Superior temporal gyrus (tissue), 1 donor: ENCODE measurements at regions not wholly inside any gene's neighbourhood (a gene's known extent, or its start where the extent isn't known, plus 50 kb on each side); places are given as distances from the start of the nearest gene placed in this dataset.
"Not testable (repeated sequence)": the region's sequence is repeated elsewhere in the genome, so short reads cannot be mapped to it uniquely, and the experiment has no call there.

Experiments used
- DNase-seq: peaks from one replicate; pipeline ENCODE4 v3.0.0-alpha.2; 2016; ENCODE audit errors: extremely low spot score

DNA sequence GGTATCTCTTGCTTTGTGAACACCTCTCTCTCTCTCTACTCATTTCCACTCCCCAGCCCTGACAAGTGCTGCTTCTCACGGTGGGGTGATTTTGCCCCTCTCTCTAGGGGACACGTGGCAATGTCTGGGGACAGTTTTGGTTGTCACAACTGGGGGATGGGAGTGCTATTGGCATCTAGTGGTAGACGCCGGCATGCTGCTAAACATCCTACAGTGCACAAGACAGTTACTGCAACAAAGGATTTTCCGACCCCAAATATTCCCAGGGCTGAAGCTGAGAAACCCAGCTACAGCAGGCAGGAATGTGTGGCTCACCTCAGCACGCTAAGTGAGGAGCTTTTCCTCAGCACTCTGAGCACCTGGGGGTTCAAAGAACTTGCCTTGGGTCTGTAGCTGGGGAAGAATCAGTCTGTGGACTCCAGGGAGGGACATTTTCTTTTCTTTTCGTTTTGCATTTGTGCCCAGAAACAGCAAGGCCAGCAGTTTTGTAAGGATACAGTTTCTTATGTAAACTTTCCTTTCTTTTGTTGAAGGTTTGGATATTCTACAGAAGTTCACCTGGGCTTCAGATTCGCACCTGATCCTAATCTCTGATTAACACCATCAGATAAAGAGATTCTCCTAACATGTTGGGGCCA, 246.9 kb upstream of the ZFP64 start:
- no peak for DNase-seq

DNA sequence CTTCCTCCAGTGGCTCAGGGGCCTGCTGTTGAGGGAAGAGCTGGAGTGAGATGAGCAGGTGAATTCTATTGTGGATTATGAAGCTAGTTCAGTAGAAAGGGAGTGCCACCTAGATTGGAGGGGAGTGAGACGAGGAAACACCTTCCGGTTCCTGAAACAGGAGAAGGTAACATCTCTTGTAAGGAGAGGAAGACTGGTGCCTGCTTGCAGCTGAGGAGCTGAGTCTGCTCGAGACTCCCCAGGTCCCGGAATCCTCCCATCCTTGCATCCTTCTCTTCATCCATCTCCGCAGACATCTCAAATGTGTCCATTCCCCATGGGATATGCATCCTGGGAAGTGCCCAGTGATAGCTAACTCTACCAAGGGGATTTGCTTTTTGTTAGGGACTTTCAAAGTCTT, 242.9 kb upstream of the ZFP64 start:
- no peak for DNase-seq

DNA sequence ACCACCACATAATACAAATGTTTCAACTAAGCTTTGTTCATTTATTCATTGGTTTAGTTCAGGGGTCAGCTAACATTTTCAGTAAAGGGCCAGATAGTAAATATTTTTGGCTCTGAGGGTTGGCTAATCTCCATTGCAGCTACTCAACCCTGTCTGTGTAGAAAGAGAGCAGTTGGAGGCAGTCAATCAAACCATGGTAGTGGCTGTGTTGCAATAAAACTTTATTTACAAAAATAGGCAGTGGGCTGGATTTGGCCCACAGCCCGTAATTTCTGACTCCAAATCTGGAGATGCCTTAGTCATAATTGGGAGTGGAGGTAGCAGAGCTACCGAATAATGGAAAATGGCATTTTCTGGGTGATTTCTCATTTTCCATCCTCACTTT, 242.5 kb upstream of the ZFP64 start:
- no peak for DNase-seq

DNA sequence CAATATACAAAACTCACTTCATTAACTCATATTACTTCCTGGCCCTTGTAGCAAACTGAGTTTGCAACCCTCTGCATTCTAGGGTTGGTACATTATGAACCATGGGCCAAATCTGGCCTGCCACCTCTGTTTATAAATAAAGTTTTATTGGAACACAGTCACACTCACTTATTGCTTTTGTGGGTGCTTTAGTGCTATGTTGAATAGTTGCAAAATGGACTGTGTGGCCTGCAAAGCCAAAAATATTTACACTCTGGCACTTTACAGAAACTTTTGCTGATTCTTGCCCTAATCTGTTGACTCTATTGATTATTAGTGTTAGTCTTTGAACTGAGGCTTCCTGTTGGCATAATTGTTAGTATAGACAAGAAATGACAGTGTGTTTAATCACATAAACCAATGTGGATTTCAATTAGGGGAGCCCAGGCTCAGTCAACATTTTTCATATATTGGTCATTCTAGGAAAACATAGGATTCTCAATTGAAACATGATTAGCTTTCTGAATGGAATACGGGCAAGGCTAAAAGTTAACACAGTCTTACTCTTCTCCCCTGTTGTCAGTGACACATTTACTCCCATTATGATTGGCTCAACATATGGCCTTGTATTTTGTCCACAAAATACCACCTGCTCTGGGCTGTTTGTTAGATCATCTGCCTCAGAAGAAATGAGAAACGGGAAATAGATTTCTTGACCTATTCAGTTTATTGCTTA, 241.9 kb upstream of the ZFP64 start:
- DNase-seq = no peak

DNA sequence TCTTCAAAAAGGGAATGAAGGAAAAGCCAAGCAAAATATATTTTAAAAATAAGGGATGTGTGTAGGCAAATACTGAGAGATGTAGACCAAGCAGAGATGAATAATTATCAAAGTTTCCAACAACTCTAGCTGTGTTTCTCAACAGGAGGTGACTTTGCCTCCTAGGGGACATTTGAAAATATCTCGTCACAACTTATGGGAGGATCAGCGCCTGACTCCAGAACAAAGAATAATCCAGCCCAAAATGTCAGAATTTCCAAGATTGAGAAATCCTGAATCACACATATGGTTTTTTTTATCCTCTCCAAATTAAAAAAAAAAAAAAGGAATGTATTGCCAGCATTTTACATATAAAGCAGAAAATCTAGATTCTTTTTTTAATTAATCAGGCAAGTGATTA, 241.2 kb upstream of the ZFP64 start:
- no peak for DNase-seq

- DNase-seq = no peak
Measured at GRCh38 chr20:52429029-52429428, 237.4 kb upstream of the ZFP64 start.

DNA sequence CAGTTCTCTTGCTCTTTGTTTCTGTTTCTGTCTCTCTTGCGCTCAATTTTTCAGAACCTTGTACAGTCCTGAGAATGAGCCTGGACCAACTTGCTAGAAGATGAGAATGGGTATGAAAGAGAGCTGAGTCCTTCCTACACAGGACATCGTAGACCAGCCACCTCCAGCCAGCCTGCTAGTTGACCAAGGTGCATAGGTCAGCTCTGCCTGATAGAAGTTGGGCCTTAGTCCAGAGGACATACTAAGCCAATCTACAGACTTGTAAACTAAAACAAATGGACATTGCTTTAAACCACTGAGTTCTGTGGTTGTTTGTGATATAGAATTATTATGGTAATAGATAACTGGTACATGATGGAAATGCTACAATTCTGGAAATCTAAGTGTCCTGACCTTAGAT, 236.4 kb upstream of the ZFP64 start:
- DNase-seq = no peak

DNA sequence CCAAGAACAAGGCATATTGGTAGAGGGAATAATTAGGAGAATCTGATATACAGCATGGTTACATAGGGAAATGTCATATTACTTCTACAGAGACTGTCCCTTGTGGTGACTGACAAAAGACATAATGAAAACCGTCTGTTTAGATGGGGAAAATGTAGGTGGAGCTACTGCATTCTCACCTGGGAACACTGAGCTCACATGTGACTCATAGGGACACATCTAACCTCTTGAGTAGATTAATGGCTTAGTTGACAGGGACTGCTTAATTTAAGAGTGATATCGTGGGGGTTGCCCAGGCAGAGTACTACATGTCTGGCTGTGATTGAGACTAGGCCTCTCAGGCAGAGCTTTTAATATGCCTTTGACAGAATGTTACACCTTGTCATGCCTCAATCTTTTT, 235.3 kb upstream of the ZFP64 start:
- DNase-seq = no peak

DNA sequence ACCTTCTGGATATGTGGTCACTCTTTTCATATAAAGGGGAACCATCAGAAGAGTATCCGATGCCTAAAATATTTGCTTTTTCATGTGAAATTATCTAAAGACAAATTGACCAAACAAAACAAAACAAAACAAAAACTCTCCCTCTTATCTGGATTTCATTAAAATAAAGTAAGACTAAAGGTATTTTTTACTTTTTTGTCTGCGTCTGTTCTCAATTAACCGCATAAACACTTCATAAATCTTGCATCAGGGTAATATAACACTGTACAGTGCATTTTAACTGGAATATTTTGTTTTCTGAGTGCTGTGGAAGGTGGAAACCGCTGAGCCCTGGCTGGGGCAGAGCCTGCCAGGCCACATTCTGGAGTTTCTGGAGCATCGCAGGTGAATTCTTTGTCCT, 234.1 kb upstream of the ZFP64 start:
- DNase-seq = no peak

GRCh38 chr20:52425253-52425652, 233.7 kb upstream of the ZFP64 start:
- DNase-seq = no peak

DNA sequence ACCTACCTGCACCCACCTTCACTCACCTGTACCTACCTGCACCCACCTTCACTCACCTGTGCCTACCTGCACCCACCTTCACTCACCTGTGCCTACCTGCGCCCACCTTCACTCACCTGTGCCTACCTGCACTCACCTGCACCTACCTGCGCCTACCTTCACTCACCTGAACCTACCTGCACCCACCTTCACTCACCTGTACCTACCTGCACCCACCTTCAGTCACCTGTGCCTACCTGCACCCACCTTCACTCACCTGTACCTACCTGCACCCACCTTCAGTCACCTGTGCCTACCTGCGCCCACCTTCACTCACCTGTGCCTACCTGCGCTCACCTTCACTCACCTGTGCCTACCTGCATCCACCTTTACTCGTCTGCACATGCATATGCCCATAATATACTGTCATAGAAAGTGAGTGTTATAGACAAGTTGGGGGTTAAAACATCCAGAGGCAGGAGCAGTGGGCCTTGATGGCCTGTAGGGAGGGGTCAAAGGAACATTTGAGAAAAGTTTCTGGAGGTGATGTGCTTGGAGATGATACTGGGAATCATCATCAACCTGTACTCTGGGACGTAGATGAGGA, 232.9 kb upstream of the ZFP64 start:
- DNase-seq = not testable (repeated sequence)

- DNase-seq = not testable (repeated sequence)
Measured at GRCh38 chr20:52423536-52424140, 232.1 kb upstream of the ZFP64 start.

DNA sequence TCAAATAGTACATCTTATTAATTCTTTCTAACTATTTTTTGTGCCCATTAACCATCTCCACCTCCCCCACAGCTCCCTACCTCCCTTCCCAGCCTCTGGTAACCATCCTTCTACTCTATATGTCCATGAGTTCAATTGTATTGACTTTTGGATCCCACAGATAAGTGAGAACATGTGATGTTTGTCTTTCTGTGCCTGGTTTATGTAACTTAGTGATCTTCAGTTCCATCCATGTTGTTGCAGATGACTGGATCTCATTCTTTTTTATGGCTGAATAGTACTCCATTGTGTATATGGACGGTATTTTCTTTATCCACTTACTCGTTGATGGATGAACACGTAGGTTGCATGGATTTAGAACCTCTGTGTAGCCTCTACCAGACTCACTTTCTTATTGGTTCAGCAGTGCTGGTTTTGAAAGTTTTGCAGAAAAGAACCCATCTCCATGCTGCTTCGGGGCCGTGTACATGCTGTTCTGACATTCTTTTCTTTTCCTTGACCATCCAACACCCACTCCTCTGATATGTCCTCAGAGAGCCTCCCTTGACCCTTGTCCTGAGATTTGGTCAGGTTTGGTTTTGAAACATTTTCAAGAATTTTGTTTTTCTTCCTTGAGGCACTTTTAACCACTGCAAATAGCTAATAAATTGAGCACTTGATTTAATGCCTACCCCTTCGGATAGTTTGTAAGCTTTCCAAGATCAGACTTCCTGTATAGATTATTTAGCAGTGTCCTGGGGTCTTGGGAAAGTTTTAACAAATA, 231.2 kb upstream of the ZFP64 start:
- no peak for DNase-seq

DNA sequence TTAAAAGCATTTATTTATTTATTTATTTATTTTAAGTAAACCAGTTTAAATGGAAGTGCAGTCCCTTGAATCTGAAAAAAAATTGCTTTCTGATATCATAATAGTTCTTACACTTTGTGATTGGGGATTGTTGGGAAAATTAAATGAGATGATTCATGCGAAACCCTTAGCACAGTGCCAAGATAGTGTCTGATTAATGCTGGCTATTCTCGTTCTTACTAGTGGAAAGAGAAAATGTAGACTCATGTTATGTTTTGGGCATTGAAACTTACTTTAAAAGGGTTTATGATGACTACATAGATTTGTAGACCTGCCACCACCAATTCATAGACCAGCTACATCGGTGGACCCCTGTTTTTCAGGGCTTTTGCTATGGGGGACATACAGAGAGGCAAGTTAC, 229.2 kb upstream of the ZFP64 start:
- no peak for DNase-seq

DNA sequence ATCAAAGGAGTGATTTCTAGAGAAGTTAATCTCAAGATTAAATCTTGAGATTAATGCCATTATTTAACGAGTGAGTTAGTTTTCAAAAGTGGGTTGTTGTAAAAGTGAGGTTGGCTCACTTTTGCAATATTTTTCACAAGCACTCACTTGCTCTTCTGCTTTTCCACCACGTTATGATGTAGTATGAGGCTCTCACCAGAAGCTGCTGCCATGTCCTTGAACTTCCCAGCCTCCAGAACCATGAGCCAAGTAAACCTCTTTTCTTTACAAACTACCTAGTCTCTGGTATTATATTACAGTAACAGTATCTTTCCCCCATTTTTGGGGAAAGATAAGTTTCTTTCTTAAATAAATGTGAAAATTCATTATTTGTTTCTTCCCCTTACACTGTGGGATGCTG, 227.6 kb upstream of the ZFP64 start:
- DNase-seq = no peak

DNA sequence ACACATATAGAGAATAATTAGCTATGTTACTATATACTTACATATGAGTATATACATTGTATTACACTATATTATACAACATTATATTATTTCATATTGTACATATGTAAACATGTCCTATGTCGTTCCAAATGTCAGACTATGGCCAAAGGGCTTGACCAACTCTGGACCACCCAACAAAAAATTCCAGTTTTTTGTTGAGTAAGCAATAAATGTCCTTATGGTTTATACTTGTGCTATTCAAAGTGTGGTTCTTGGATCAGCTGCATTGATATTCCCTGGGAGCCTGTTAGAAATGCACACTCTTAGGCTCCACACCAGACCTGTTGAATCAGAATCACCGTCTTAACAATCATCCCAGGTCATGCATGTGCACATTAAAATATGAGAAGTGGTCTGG, 225.4 kb upstream of the ZFP64 start:
- DNase-seq = no peak

- no peak for DNase-seq
Measured at GRCh38 chr20:52411611-52412010, 220.0 kb upstream of the ZFP64 start.

DNA sequence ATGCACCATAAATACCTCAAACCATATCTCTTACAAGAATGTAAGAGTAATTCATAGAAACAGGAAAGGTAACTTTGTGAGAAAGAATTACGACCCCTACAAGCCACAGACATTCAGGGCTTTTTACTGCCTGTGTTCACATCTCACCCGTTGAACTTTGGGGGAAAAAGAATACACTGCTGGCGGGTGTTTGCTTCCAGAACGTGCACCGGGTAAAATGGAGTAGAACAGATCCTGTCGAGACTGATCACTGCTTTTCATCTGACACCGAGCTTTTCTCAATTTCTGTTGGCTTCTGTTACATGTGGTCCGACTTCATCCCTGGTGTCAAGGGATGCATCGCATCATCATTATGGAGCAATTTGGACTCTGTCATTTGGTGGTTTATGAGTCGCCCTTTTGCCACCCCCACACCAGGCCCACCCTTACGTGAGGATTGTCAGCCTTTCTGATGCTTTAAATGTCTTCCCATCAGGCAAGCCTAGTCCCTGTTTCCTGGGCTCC, 219.2 kb upstream of the ZFP64 start:
- DNase-seq = no peak

- no peak for DNase-seq
Measured at GRCh38 chr20:52410182-52410647, 218.6 kb upstream of the ZFP64 start.

DNA sequence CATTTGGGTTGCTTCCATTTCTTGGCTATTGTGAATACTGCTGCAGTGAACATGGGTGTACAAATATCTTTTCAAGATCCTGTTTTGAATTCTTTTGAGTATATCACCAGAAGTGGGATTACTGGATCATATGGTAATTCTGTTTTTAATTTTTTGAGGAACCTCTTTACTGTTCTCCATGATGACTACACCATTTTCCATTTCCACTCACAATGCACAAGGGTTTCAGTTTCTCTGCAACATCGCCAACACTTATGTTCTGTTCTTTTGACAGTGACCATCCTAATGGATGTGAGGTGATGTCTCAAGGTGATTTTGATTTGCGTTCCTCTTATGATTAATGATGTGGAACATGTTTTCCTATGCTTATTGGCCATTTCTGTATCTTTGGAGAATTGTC, 214.4 kb upstream of the ZFP64 start:
- DNase-seq = no peak

- DNase-seq = no peak
Measured at GRCh38 chr20:52405417-52405816, 213.8 kb upstream of the ZFP64 start.

DNA sequence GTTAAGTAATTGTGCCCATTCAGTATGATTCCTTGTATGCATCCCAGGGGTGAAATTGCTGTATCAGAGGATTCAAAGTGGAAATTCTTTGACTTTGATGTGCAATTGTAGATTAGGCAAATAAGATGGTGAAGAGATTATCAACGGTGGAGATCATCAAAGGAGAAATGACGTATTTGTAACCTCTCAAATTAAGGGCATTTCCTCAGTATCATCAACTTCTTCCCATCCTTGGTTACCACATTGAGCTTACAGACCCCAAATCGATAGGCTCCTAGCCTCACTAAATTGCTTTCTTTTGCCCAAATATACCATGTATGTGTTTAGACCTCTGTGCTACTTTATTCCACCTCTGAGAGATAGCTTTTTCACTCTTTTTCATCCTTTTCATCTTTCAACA, 213.1 kb upstream of the ZFP64 start:
- no peak for DNase-seq
